ENCODE measurements at regions not wholly inside any gene's neighbourhood (a gene's known extent, or its start where the extent isn't known, plus 50 kb on each side); places are given as distances from the start of the nearest gene placed in this dataset.

GRCh38 chr4:29046186-29046585 is 1674.0 kb upstream of the PCDH7 start:
- TF ChIP-seq CTCF (IDR thresholded peaks at IDR 0.05; ENCODE audit: partially characterized antibody, unreplicated experiment) = no peak
- no peaks in the 10 kb centered on the region for H3K36me3 Mint-ChIP-seq (ENCODE audit: unreplicated experiment)
- no peak overlapping the region for H3K4me3 Mint-ChIP-seq (ENCODE audit: unreplicated experiment)
- no peak for DNase-seq
- H3K27me3 Mint-ChIP-seq (ENCODE audit: unreplicated experiment) = no peaks in the 10 kb centered on the region
- no peaks in the 10 kb centered on the region for H3K9me3 Mint-ChIP-seq (ENCODE audit: unreplicated experiment)
- no peak overlapping the region for H3K27ac Mint-ChIP-seq (ENCODE audit: unreplicated experiment)
- no peaks in the 10 kb centered on the region for H3K4me1 Mint-ChIP-seq (ENCODE audit: low read depth, unreplicated experiment)

GRCh38 chr4:29046781-29047180 is 1673.4 kb upstream of the PCDH7 start:
- Mint-ChIP-seq H3K27me3 (ENCODE audit: unreplicated experiment) (no peaks in the 10 kb centered on the region), H3K36me3 (ENCODE audit: unreplicated experiment) (no peaks in the 10 kb centered on the region), H3K9me3 (ENCODE audit: unreplicated experiment) (no peaks in the 10 kb centered on the region), H3K4me1 (ENCODE audit: low read depth, unreplicated experiment) (no peaks in the 10 kb centered on the region), H3K4me3 (ENCODE audit: unreplicated experiment) (no peak overlapping the region), H3K27ac (ENCODE audit: unreplicated experiment) (no peak overlapping the region)
- TF ChIP-seq CTCF (IDR thresholded peaks at IDR 0.05; ENCODE audit: partially characterized antibody, unreplicated experiment) = no peak
- DNase-seq = no peak

GRCh38 chr4:29047341-29048041 is 1672.7 kb upstream of the PCDH7 start:
- no peak for TF ChIP-seq CTCF (IDR thresholded peaks at IDR 0.05; ENCODE audit: partially characterized antibody, unreplicated experiment)
- DNase-seq = no peak
- no peaks in the 10 kb centered on the region for H3K4me1 Mint-ChIP-seq (ENCODE audit: low read depth, unreplicated experiment)
- no peak overlapping the region for H3K27ac Mint-ChIP-seq (ENCODE audit: unreplicated experiment)
- no peaks in the 10 kb centered on the region for H3K36me3 Mint-ChIP-seq (ENCODE audit: unreplicated experiment)
- no peak overlapping the region for H3K4me3 Mint-ChIP-seq (ENCODE audit: unreplicated experiment)
- no peaks in the 10 kb centered on the region for H3K9me3 Mint-ChIP-seq (ENCODE audit: unreplicated experiment)
- no peaks in the 10 kb centered on the region for H3K27me3 Mint-ChIP-seq (ENCODE audit: unreplicated experiment)

GRCh38 chr4:29051381-29051965 is 1668.7 kb upstream of the PCDH7 start:
- no peaks in the 10 kb centered on the region for H3K4me1 Mint-ChIP-seq (ENCODE audit: low read depth, unreplicated experiment)
- no peak for TF ChIP-seq CTCF (IDR thresholded peaks at IDR 0.05; ENCODE audit: partially characterized antibody, unreplicated experiment)
- H3K9me3 Mint-ChIP-seq (ENCODE audit: unreplicated experiment) = no peaks in the 10 kb centered on the region
- H3K36me3 Mint-ChIP-seq (ENCODE audit: unreplicated experiment) = no peaks in the 10 kb centered on the region
- H3K27ac Mint-ChIP-seq (ENCODE audit: unreplicated experiment) = no peak overlapping the region
- H3K4me3 Mint-ChIP-seq (ENCODE audit: unreplicated experiment) = no peak overlapping the region
- H3K27me3 Mint-ChIP-seq (ENCODE audit: unreplicated experiment) = no peaks in the 10 kb centered on the region
- no peak for DNase-seq

- Mint-ChIP-seq H3K27ac (ENCODE audit: unreplicated experiment) (no peak overlapping the region), H3K9me3 (ENCODE audit: unreplicated experiment) (no peaks in the 10 kb centered on the region), H3K4me3 (ENCODE audit: unreplicated experiment) (no peak overlapping the region), H3K27me3 (ENCODE audit: unreplicated experiment) (no peaks in the 10 kb centered on the region), H3K4me1 (ENCODE audit: low read depth, unreplicated experiment) (no peaks in the 10 kb centered on the region), H3K36me3 (ENCODE audit: unreplicated experiment) (no peaks in the 10 kb centered on the region)
- no peak for DNase-seq
- no peak for TF ChIP-seq CTCF (IDR thresholded peaks at IDR 0.05; ENCODE audit: partially characterized antibody, unreplicated experiment)
Observed at GRCh38 chr4:29052266-29052665, 1667.9 kb upstream of the PCDH7 start.

Data from glutamatergic neuron (in vitro differentiated cells).